ENCODE measurements at regions not wholly inside any gene's neighbourhood (a gene's known extent, or its start where the extent isn't known, plus 50 kb on each side); places are given as distances from the start of the nearest gene placed in this dataset.

- no peak for DNase-seq (ENCODE audit: low read depth)
- no peak overlapping the region for H3K4me3 ChIP-seq (ENCODE audit: control insufficient read depth, low read depth, low read length)
- TF ChIP-seq CTCF (IDR thresholded peaks at IDR 0.05; ENCODE audit: control insufficient read depth, insufficient read depth, low read depth, low read length, missing control alignments): no peak
Observed at GRCh38 chr17:52828621-52829020, 670.1 kb upstream of the CA10 start.

GRCh38 chr17:52827526-52827925 lies 669.0 kb upstream of the CA10 start:
- no peak for TF ChIP-seq CTCF (IDR thresholded peaks at IDR 0.05; ENCODE audit: control insufficient read depth, insufficient read depth, low read depth, low read length, missing control alignments)
- no peak overlapping the region for H3K4me3 ChIP-seq (ENCODE audit: control insufficient read depth, low read depth, low read length)
- DNase-seq (ENCODE audit: low read depth): no peak

GRCh38 chr17:52824542-52824941 lies 666.0 kb upstream of the CA10 start:
- no peak for DNase-seq (ENCODE audit: low read depth)
- TF ChIP-seq CTCF (IDR thresholded peaks at IDR 0.05; ENCODE audit: control insufficient read depth, insufficient read depth, low read depth, low read length, missing control alignments): no peak
- H3K4me3 ChIP-seq (ENCODE audit: control insufficient read depth, low read depth, low read length): no peak overlapping the region

- DNase-seq (ENCODE audit: low read depth): no peak
- H3K4me3 ChIP-seq (ENCODE audit: control insufficient read depth, low read depth, low read length): no peak overlapping the region
- no peak for TF ChIP-seq CTCF (IDR thresholded peaks at IDR 0.05; ENCODE audit: control insufficient read depth, insufficient read depth, low read depth, low read length, missing control alignments)
Observed at GRCh38 chr17:52823155-52823554, 664.6 kb upstream of the CA10 start.

GRCh38 chr17:52790359-52790955 lies 631.9 kb upstream of the CA10 start:
- no peak overlapping the region for H3K4me3 ChIP-seq (ENCODE audit: control insufficient read depth, low read depth, low read length)
- no peak for DNase-seq (ENCODE audit: low read depth)
- no peak for TF ChIP-seq CTCF (IDR thresholded peaks at IDR 0.05; ENCODE audit: control insufficient read depth, insufficient read depth, low read depth, low read length, missing control alignments)

- TF ChIP-seq CTCF (IDR thresholded peaks at IDR 0.05; ENCODE audit: control insufficient read depth, insufficient read depth, low read depth, low read length, missing control alignments): no peak
- no peak overlapping the region for H3K4me3 ChIP-seq (ENCODE audit: control insufficient read depth, low read depth, low read length)
- no peak for DNase-seq (ENCODE audit: low read depth)
Observed at GRCh38 chr17:52789829-52790228, 631.3 kb upstream of the CA10 start.

GRCh38 chr17:52776234-52776633 lies 617.7 kb upstream of the CA10 start:
- H3K4me3 ChIP-seq (ENCODE audit: control insufficient read depth, low read depth, low read length): no peak overlapping the region
- no peak for DNase-seq (ENCODE audit: low read depth)
- TF ChIP-seq CTCF (IDR thresholded peaks at IDR 0.05; ENCODE audit: control insufficient read depth, insufficient read depth, low read depth, low read length, missing control alignments): no peak

Data from AG09309 (cell line).